Stomach (tissue), 4 donors: ENCODE measurements at regions not wholly inside any gene's neighbourhood (a gene's known extent, or its start where the extent isn't known, plus 50 kb on each side); places are given as distances from the start of the nearest gene placed in this dataset.

Experiments
- CTCF ChIP-seq, 7 experiments: fragments of 450-650 bp in 4 of 7; fragments of 200-600 bp in 3 of 7; sonication (generic) in 3 of 7; IDR thresholded peaks; one replicate each; pipeline ENCODE4 v1.5.1; 2016 to 2019; ENCODE audit warnings: antibody characterized with exemption in 7 of 7, control low read depth in 2 of 7, mild to moderate bottlenecking in 1 of 7
- EP300 ChIP-seq: sonication (generic); formaldehyde crosslinking; IDR thresholded peaks from one replicate; pipeline ENCODE4 v1.6.1; 2017; ENCODE audit warnings: antibody characterized with exemption
- POLR2A ChIP-seq, 4 donors: fragments of 450-650 bp; IDR thresholded peaks; one replicate each; pipeline ENCODE4 v1.6.1; 2016; ENCODE audit warnings: antibody characterized with exemption in 4 of 4, control low read depth in 2 of 4, mild to moderate bottlenecking in 1 of 4, moderate library complexity in 1 of 4
- POLR2AphosphoS5 ChIP-seq, 3 donors: sonication (generic); formaldehyde crosslinking; IDR thresholded peaks; one replicate each; pipeline ENCODE4 v1.6.1; 2016; ENCODE audit warnings: antibody characterized with exemption in 3 of 3

DNA sequence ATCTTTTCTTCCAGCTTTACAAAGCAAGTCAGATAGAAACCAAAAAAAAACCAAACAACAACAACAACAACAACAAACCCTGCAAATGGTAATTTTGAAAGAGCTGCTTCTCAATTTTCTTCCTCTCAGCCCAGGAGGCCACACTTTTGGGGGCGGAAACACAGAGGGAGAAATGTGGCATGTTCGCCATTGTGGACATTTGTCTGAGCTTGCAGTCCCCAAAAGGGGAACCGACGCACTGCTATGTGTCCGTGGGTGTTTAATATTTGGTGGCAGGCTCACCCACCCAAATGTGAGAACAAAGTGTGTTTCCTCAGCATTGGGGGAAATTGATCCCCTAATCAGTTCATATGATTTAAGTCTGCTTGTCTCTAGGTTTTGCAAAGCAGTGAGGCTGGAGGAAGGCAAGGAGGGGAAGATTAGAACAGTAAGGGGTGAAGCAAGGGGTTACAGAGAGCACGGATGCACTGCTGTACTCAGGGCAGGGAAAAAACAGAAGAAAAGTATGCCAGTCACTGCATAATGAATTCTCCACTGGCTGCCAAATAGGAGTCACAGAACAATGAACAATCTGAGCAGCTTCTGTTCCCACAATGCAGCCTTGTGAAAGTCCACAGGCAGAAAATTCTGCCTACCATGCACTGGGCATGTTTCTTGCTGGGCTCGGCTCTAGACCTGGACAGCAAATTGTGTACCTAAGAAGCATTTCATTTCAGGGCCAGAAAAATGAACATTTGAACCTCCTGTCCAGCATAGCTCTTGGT, 74.7 kb upstream of the GPM6B start:
- TF ChIP-seq CTCF (IDR thresholded peaks at IDR 0.05) = no peak
- no peak for TF ChIP-seq POLR2A (IDR thresholded peaks at IDR 0.05)
- TF ChIP-seq EP300 = no peak
- TF ChIP-seq POLR2AphosphoS5 (IDR thresholded peaks at IDR 0.05) = no peak
